HFFc6 (cell line): ENCODE measurements at regions not wholly inside any gene's neighbourhood (a gene's known extent, or its start where the extent isn't known, plus 50 kb on each side); places are given as distances from the start of the nearest gene placed in this dataset.

Experiments
- DNase-seq: peaks from one replicate; pipeline ENCODE4 v3.0.0-alpha.2; 2018
- H3K27ac Mint-ChIP-seq: 2 replicates; pipeline ENCODE4 v1.8.0; 2020; ENCODE audit warnings: mild to moderate bottlenecking, mixed read lengths
- H3K27me3 Mint-ChIP-seq: 2 replicates; pipeline ENCODE4 v1.8.0; 2021; ENCODE audit warnings: mild to moderate bottlenecking, moderate library complexity, mixed read lengths; ENCODE audit not compliant: insufficient read depth
- H3K36me3 Mint-ChIP-seq: 2 replicates; pipeline ENCODE4 v1.8.0; 2021; ENCODE audit warnings: low read depth, mixed read lengths
- H3K4me1 Mint-ChIP-seq: 2 replicates; pipeline ENCODE4 v1.8.0; 2020; ENCODE audit warnings: low read depth, mixed read lengths
- H3K4me3 Mint-ChIP-seq: 2 replicates; pipeline ENCODE4 v1.8.0; 2020; ENCODE audit warnings: mild to moderate bottlenecking, moderate library complexity, mixed read lengths
- H3K9me3 Mint-ChIP-seq: 2 replicates; pipeline ENCODE4 v1.8.0; 2020; ENCODE audit warnings: mild to moderate bottlenecking, mixed read lengths
- TF ChIP-seq, protein P1 (sequence below): fragments of 200-600 bp; sonication (generic); IDR thresholded peaks from 2 replicates; pipeline ENCODE4 v1.5.0; 2021; ENCODE audit warnings: antibody characterized with exemption, mild to moderate bottlenecking

DNA sequence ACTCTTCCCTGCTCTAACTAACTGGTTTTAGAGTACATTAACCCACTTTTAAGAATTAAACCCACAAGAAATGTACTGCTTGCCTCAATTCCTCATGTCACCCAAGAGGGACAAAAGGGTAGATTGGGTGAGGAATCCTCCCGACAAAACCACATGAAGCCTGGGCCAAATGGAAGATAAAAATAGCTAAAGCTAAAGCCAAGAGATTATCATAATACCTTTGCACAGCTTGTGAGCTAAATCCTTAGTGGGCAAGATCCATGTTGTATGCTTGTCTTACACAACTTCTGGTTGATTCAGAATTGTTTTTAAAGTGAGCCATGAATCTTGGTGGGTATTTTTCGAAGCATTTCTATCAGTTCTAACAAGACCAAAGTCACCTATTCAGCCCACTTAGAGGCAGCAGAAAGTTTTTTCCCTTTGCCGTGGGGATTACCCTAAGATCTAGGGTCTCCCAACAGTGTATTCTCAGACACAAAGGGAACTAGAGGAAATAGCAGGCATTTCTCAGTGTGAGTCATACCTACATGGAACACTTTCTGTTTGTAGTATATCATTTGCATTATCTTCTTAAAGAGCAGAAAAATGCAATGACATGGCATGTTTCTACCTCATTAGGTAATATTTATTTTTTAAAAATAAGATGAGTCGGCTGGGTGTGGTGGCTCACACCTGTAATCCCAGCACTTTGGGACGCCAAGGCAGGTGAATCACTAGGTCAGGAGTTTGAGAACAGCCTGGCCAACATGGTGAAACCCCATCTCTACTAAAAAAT, 616.6 kb downstream of the KCNH5 start:
- TF ChIP-seq, protein P1, sequence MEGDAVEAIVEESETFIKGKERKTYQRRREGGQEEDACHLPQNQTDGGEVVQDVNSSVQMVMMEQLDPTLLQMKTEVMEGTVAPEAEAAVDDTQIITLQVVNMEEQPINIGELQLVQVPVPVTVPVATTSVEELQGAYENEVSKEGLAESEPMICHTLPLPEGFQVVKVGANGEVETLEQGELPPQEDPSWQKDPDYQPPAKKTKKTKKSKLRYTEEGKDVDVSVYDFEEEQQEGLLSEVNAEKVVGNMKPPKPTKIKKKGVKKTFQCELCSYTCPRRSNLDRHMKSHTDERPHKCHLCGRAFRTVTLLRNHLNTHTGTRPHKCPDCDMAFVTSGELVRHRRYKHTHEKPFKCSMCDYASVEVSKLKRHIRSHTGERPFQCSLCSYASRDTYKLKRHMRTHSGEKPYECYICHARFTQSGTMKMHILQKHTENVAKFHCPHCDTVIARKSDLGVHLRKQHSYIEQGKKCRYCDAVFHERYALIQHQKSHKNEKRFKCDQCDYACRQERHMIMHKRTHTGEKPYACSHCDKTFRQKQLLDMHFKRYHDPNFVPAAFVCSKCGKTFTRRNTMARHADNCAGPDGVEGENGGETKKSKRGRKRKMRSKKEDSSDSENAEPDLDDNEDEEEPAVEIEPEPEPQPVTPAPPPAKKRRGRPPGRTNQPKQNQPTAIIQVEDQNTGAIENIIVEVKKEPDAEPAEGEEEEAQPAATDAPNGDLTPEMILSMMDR: no peak
- peaks cover 4% of the 10 kb centered on the region; the same call in 1 of the 2 replicates for H3K36me3 Mint-ChIP-seq
- H3K4me1 Mint-ChIP-seq: no peaks in the 10 kb centered on the region
- no peak overlapping the region for H3K4me3 Mint-ChIP-seq
- H3K27ac Mint-ChIP-seq: no peak overlapping the region
- DNase-seq: no peak
- H3K27me3 Mint-ChIP-seq: no peaks in the 10 kb centered on the region; the same call in 1 of the 2 replicates
- H3K9me3 Mint-ChIP-seq: peaks cover 58% of the 10 kb centered on the region

DNA sequence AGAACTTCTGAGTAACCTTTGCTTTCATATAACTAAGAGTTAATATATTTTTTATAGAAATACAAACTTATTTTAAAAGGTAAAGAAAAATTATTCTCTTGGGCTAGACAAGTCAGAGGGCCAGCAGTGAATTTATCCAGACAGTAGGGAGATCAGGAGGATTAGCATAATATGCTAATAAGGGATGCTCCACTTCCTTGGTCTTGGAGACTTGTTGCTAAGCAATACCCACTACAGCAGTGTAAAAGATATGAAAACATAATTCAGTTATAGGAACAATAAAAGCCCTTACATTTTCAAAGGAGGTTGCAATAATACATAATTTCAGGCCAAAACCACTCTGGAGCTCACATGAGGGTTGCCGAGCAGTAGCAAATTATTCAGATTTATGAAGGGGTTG, 615.6 kb downstream of the KCNH5 start:
- no peak overlapping the region for H3K4me3 Mint-ChIP-seq
- TF ChIP-seq, protein P1: no peak
- H3K9me3 Mint-ChIP-seq: peaks cover 63% of the 10 kb centered on the region
- peaks cover 4% of the 10 kb centered on the region; the same call in 1 of the 2 replicates for H3K36me3 Mint-ChIP-seq
- no peaks in the 10 kb centered on the region for H3K4me1 Mint-ChIP-seq
- H3K27ac Mint-ChIP-seq: no peak overlapping the region
- H3K27me3 Mint-ChIP-seq: no peaks in the 10 kb centered on the region; the same call in 1 of the 2 replicates
- no peak for DNase-seq

DNA sequence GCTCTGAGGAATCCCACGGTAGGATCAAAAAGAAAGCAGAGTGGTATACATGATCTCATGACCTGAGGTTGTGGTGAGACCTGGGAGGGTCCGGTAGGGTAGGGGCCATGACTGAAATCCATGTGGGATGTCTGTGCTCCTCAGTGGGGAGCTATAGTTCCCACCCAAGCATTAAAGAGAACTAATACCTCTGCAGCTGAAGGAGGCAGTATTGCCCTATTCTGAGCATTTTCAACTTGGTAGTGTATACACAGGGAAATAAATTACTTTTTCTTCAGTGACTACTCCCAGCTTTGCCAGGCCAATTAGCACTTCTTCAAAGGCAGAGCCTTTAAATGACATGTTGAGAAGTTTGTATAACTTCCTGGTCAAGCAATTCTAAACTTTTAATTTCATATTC, 613.8 kb downstream of the KCNH5 start:
- no peak overlapping the region for H3K27ac Mint-ChIP-seq

DNA sequence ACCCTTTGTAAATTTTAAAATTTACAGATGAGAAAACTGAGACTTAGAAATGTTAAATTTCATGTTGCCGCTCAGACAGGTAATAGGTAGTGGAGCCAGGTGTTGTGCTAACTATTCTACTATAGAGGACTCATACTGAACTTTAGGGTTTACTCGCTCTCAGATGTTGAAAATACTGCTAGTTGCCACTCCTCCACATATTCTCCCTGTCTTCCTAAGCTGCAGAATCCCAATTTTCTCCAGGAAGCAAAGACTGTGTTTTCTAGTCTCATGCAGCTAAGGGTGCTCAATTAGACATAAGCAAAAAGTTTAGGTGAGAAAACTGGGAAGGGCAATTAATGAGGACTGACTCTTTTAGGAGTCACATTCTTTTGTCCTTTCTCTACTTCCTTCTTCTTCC, 612.3 kb downstream of the KCNH5 start:
- Mint-ChIP-seq H3K27ac (no peak overlapping the region), H3K36me3 (peaks cover 4% of the 10 kb centered on the region; the same call in 1 of the 2 replicates), H3K9me3 (peaks cover 62% of the 10 kb centered on the region), H3K27me3 (no peaks in the 10 kb centered on the region), H3K4me1 (no peaks in the 10 kb centered on the region), H3K4me3 (no peak overlapping the region)
- DNase-seq: no peak
- TF ChIP-seq, protein P1: no peak

More for the DNA sequence above, 613.8 kb downstream of the KCNH5 start:
- no peak for DNase-seq
- Mint-ChIP-seq H3K36me3 (peaks cover 4% of the 10 kb centered on the region; the same call in 1 of the 2 replicates), H3K9me3 (peaks cover 60% of the 10 kb centered on the region), H3K27me3 (no peaks in the 10 kb centered on the region), H3K4me3 (no peak overlapping the region), H3K4me1 (no peaks in the 10 kb centered on the region)
- TF ChIP-seq, protein P1: no peak

DNA sequence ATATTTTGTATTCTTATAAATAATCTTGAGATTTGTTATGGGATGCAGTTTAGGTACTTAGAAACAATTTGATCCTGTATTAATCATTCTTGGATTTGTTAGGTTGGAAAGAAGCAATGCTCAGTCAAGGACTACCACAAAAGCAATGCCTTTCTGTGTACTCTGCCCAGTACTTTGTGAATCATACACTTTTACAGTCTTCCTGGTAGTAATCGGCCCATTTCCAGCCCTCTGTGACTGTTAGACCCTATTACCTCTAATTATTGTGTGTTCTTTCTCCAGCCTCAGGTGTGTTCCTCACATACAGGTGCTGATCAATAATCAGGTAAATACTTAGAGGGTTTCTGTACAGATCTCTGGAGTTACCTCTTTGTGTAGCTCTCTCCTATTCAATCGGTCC, 609.0 kb downstream of the KCNH5 start:
- no peak for DNase-seq
- Mint-ChIP-seq H3K4me1 (no peaks in the 10 kb centered on the region), H3K27ac (no peak overlapping the region), H3K27me3 (no peaks in the 10 kb centered on the region), H3K9me3 (peaks cover 78% of the 10 kb centered on the region), H3K4me3 (no peak overlapping the region), H3K36me3 (peaks cover 4% of the 10 kb centered on the region; the same call in 1 of the 2 replicates)
- TF ChIP-seq, protein P1: no peak
